HG03097 (cell line): ENCODE measurements at regions not wholly inside any gene's neighbourhood (a gene's known extent, or its start where the extent isn't known, plus 50 kb on each side); places are given as distances from the start of the nearest gene placed in this dataset.

Source experiments
- ATAC-seq: cut with Tn5 transposase; IDR thresholded peaks from one replicate; pipeline ENCODE4 v1.9.1; 2021; ENCODE audit not compliant: unreplicated experiment, low FRiP score

DNA sequence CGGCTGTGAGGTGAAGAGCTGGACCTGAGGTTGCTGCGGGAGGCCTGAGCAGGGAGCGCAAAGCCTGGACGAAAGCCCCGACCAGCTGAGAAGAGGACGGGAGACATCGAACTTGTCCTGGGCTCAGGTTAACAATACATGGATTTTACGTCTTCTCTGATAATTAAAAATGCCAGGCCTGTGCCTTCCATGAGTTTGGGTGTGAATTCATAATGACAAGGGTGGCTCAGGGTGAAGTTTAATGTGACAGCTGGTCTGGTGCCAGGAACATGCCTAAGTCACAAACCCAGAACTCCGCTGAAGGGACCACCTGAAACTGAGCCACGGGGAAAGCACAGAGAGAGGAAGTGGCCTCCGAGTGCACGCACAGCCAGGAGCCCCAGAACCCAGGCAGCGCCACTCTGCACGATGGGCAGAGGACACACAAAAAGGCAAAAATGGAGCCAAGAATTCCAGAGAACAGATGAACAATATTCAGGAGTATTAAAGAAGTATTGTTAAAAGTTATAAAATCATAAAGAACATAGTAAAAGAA, 150.1 kb upstream of the RPS6KA2 start:
- ATAC-seq, result no peak

GRCh38 chr6:166776571-166776970, 149.5 kb upstream of the RPS6KA2 start:
- no peak for ATAC-seq

DNA sequence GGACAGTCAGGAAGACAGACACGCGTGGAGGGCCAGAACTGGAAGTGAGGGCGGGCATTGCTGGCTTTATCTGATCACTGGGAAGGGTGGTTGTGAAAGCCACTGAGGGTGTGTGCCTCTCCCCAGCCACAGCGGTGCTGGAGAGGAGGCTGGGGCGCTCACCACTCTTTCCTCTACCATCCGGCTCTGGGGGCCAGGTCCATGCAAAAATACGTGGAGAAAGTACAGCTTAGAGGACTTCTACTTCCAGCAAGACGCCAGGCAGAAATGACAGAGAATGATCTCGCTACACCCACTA, 148.8 kb upstream of the RPS6KA2 start:
- ATAC-seq, result no peak

DNA sequence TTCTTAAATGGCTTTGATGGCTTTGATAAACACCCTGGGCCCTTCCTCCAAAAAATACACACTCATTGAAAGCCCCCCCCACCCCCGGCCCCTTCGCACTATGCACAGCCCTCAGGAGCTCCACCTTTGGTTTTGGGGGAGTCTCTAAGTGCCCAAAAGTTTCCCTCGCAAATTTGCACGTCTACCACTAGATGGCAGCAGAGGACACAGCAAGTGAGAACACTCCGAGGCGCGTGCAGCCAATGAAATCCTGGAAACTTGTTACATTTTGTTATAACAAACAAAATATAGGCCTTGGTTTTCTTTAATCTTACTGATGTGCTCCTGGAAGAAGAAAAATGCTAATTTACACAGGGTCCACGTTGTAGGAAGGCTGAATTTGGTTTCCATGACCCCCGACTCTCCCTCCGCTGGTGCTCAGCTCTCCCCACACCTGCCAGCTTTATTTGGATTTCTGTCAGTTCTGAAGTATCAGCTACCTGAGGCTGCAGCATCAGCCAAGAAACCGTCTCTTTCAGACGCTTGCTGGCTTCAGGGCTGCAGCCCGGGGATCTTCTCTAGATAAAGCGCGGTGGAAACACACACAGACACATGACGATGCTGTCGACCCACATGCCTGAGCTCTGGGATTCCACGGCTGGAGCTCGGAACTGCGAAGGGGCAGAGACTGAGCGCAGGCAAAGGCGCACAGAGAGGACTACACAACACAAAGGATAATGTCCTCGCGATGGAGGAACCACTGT, 148.3 kb upstream of the RPS6KA2 start:
- no peak for ATAC-seq

GRCh38 chr6:166774770-166775169, 147.7 kb upstream of the RPS6KA2 start:
- no peak for ATAC-seq

DNA sequence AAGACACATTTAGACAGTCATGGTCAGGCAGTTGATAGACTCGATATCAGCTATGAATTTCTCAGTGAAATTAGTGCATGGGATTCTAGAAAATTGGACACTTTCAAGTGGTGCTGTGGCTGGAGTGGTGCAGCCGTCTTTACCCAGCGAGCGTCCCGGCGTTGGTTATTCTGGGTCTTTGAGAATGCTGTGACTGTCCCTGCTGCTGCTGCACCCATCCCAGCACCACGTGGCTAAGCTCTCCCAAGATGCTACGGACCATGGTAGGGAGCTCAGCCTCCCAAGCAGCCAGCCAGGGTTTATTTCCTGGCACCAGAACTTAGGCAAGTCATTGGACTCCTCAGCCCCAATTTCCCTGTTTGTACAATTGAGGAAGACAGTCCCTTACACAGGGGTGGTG, 147.2 kb upstream of the RPS6KA2 start:
- no peak for ATAC-seq

DNA sequence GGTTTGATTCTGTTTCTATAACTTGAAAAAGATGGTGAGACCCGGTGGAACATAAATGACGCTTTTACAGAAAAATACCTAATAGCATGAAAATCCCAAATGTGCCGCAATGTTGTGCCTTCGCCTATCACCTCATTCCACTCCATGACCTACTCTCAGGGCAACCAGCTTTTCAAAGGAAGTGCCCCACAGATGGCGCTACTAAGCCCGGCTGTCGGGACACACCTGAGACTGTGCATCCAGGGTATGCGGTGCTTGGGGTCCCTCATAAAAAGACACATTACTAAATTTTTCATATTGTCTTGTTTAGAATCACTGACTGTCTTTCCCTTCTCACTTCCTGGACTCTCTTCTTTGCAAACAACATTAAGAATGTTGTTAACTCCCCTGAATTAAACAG, 145.5 kb upstream of the RPS6KA2 start:
- ATAC-seq, result no peak

DNA sequence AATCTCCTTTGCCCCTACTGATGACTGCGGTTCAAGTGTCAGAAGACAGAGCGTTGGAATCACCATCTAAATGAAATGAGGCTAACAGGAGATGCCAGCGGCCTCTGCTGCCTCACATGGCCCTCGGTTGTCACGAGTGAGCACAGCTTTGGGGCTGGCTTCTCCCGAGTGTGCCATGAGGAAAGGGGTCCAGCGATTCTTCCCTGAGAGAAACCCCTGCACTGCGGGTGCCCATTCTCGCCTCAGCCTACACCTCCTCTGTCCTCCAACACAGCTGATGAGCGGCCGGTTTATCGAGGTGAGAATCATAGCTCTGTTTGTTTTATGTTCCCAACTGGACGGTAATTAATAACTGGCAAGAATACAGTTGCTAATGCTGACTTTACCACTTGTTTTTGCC, 144.7 kb upstream of the RPS6KA2 start:
- no peak for ATAC-seq

DNA sequence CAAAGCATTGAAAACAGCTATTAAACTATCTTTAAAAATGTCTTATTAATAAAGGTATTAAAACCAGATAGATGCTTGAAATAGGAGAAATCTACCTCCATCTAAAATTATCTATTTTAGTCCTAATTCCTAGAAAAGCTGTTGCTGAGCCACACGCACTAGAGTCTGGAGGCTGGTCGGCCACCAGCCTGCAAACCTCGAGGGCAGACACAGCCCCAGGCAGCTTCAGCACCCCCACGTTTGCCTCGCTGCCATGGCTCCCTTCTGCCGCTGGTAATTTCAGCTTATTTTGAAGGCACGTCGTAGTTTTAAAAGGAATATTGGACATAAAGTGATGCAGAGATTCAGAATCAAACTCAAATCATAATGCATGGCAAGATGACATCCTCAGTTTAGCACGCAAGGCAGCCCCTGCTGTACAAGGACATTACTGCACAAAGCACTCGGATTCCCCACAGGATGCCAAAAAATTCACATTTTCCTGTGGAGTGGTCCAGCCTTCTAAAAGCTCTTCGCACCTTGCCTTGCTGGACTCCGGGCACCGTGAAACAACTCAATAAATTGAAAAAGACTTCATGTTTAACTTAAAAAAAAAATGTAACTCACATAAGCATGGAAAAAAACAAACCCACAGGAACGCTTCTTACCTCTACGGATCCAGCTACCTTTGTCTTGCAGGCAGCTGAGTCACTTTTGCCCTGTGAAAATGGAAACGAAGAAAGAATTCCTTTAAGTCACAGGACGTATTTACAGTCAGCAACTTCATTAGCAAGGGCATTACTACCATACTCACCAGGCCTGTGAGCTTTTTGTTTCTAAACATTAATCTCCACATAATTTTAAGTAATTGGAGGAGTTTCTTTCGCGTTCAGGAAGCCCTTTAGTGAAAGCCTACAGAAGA, 143.4 kb upstream of the RPS6KA2 start:
- ATAC-seq, result no peak

DNA sequence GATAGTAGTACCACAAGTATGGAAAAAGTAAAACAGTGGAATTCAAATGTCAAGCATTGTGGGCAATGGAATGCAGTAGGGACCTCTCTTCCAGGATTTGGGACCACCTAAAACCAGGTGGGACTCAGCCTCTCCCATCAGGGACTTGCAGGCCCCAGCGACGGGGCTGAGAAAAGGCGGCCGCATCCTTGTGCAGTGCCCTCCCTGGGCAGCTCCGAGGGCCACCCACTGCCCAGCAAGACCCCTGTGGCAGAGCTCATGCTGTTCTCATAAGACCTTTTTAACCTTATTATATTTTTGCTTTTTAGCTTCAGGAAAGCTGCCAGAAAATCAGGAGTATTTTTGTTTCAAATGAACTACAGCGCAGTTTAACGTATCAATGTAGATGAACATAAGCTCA, 142.6 kb upstream of the RPS6KA2 start:
- ATAC-seq, result no peak

DNA sequence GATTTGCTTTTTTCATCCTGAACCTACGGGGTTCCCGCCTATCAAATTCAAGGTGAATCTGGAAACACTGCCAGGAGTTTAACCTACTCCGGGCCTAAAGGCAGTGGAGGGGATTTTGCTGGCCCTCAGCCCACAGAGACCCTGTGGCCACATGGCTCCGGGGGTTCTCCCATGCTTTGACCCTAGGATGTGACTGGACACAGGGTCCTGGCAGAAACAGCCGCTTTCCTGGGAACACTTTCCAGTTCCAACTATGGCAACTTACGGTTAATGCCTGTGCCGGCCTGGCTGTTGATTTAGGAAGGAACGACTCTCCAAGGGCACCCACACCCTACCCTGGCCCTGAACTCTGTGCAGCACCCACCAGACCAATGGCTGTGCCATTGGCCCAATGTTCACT, 141.7 kb upstream of the RPS6KA2 start:
- no peak for ATAC-seq

- ATAC-seq, result no peak
Observed at GRCh38 chr6:166767230-166767629, 140.2 kb upstream of the RPS6KA2 start.

DNA sequence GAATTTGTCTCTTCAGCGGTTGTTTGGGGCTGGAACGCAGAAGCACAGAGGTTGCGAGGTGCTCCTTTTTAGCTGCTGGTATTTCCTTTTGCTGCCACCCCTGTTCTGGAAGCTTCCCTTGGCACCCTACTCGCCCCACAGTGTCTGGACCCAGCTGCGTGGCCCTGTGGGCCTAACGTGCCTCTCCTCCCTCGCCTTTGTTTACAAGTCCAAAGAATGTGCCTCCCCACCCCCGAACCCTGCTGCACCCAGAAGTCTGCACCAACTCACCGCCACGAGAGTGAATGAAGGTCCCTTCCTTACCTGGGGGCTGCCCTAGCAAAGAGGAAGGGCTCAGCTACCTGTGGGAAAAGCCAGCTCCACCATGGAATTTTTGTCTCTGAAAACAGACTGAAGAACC, 139.7 kb upstream of the RPS6KA2 start:
- no peak for ATAC-seq

GRCh38 chr6:166765234-166765541, 138.1 kb upstream of the RPS6KA2 start:
- ATAC-seq, result no peak

- ATAC-seq, result no peak
Observed at GRCh38 chr6:166764473-166765233, 137.6 kb upstream of the RPS6KA2 start.

DNA sequence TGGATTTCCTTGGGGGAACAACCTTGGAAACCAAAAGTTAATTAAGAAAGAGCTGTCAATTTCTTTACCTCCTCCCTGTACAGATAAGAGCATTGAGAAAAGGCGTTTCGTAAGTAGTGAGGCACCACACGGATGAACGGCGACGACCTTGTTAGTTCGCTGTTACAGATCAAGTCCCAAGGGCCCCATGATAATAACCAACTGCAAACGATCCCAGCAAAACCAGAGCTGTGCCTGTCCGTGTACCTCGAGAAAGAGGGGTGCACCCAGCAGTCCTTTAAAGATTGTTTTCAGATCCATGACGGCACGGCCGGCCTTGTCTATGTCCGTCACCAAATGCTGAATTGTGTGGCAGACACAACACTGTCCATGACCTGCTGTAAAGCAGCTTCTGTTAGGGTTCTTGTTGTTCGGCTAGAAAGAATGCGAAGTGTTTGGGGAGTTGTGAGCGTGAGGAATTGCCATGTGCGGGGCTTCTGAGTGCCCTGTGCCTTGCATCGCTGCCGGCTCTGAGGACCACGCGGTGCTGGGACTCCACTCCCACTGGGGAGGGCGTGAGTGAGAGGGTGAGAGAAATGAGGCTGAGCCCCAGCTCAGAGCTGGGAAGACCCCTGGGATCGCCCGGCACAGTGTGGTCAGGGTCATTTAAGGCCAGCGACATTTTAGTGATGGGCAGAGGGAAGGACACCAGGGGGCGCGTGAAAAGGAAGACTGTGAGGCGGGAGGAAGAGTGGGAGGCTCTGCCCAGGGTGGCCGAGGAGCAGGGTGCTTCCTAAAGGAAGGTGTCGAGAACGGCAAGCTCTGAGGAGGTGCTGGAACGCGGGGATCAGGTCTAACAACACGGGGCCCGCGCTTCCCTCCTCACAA, 136.8 kb upstream of the RPS6KA2 start:
- no peak for ATAC-seq

DNA sequence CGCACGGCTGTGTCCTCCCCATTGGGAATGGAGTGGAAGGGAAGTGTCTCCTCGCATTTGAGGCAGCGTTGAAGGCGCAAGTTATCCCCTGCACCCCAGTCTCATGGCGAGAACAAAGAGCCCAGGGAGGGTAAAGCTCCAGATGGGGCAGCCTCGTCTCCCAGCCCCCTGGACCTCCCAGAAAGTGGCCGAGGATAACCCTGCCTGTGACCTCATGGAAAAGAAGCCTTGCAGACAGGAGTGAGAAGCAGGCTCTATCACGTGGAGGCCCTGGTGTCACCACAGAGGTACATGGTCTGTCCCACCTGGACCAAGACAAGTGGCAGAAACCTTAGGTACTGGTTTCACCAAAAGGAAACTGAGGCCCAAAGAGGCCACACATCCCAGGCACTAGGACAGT, 134.8 kb upstream of the RPS6KA2 start:
- ATAC-seq, result no peak

DNA sequence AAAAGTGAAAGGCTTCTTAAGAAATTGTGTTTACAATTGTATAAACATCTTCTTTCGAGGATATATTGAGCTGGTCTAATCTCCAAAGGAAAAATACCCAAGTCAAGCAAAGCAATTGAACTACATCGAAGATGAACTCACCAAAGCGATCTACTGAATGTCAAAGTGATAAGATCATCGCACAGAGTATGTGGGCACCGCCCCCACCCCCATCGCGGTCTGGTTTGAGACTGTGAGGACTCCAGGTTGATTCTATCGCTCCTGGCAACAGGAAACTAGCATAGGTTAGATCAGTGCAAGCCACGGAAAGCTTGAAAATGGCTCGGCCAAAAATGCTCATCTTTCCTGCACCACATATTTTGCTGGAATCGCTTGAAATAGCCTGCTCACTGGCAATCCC, 133.2 kb upstream of the RPS6KA2 start:
- no peak for ATAC-seq

GRCh38 chr6:166758136-166758704, 131.2 kb upstream of the RPS6KA2 start:
- no peak for ATAC-seq
